Activated CD8-positive, alpha-beta T cell treated with anti-CD3 and anti-CD28 coated beads for 36 hours (primary cell): ENCODE measurements at regions not wholly inside any gene's neighbourhood (a gene's known extent, or its start where the extent isn't known, plus 50 kb on each side); places are given as distances from the start of the nearest gene placed in this dataset.

Experiments used
- ATAC-seq: fragments of 200-7000 bp; cut with Tn5 transposase; one replicate; pipeline ENCODE4 v1.10.0; 2021; ENCODE audit warnings: mild to moderate bottlenecking, moderate library complexity
- CTCF ChIA-PET: fragments of 350-600 bp; sonication (Branson Sonifier 250); formaldehyde crosslinking; loops from one replicate; lab custom pipeline; 2021; ENCODE audit warnings: antibody characterized with exemption; lab: Charles Lee
- POLR2A ChIA-PET: fragments of 350-600 bp; sonication (Branson Sonifier 250); formaldehyde crosslinking; loops from one replicate; lab custom pipeline; 2021; ENCODE audit warnings: antibody characterized with exemption; lab: Charles Lee
- DNase-seq: peaks from one replicate; pipeline ENCODE4 v3.0.0-alpha.2; 2020
- H3K27ac Mint-ChIP-seq: one replicate; pipeline ENCODE4 v1.8.0; 2021; ENCODE audit warnings: mild to moderate bottlenecking, mixed read lengths
- H3K27me3 Mint-ChIP-seq: one replicate; pipeline ENCODE4 v1.8.0; 2021; ENCODE audit warnings: mixed read lengths
- H3K36me3 Mint-ChIP-seq: one replicate; pipeline ENCODE4 v1.8.0; 2021; ENCODE audit warnings: low read depth, mixed read lengths
- H3K4me1 Mint-ChIP-seq: one replicate; pipeline ENCODE4 v1.8.0; 2021; ENCODE audit warnings: low read depth, mixed read lengths
- H3K4me3 Mint-ChIP-seq: one replicate; pipeline ENCODE4 v1.8.0; 2021; ENCODE audit warnings: mild to moderate bottlenecking, moderate library complexity, mixed read lengths
- H3K9me3 Mint-ChIP-seq: one replicate; pipeline ENCODE4 v1.8.0; 2021; ENCODE audit warnings: mixed read lengths
- intact Hi-C: fragments of 100-400 bp; cut with micrococcal nuclease; formaldehyde crosslinking; loops from one replicate; pipeline ENCODE4 v1.10.0; 2022
- TF ChIP-seq, protein P1 (sequence below): fragments of 200-600 bp; IDR thresholded peaks from one replicate; pipeline ENCODE4 v1.8.0; 2022; ENCODE audit warnings: antibody characterized with exemption, mild to moderate bottlenecking

DNA sequence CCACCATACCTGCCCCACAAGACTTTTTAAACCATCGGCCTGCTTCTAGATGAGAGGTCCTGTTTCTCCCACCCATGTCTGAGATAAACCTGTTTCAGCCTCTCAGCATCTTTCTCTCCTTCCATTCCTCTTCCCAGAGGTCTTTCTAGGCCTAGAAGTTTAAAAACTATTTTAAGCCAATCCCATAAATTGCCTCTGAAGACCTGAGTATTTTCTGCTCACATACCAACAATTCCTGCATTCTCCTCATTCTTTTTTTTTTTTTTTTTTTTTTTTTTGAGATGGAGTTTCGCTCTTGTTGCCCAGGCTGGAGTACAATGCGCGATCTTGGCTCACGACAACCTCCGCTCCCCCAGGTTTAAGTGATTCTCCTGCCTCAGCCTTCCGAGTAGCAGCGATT is 262.9 kb upstream of the AUTS2 start:
- no peaks in the 10 kb centered on the region for H3K9me3 Mint-ChIP-seq
- H3K4me1 Mint-ChIP-seq, result no peaks in the 10 kb centered on the region
- no peak overlapping the region for H3K27ac Mint-ChIP-seq
- H3K27me3 Mint-ChIP-seq, result peaks cover 1% of the 10 kb centered on the region
- ATAC-seq (no peak), DNase-seq (no peak)
- H3K4me3 Mint-ChIP-seq, result no peak overlapping the region
- intact Hi-C loops, result no loop called here
- POLR2A ChIA-PET, result no interaction called here
- H3K36me3 Mint-ChIP-seq, result no peaks in the 10 kb centered on the region
- TF ChIP-seq, protein P1, sequence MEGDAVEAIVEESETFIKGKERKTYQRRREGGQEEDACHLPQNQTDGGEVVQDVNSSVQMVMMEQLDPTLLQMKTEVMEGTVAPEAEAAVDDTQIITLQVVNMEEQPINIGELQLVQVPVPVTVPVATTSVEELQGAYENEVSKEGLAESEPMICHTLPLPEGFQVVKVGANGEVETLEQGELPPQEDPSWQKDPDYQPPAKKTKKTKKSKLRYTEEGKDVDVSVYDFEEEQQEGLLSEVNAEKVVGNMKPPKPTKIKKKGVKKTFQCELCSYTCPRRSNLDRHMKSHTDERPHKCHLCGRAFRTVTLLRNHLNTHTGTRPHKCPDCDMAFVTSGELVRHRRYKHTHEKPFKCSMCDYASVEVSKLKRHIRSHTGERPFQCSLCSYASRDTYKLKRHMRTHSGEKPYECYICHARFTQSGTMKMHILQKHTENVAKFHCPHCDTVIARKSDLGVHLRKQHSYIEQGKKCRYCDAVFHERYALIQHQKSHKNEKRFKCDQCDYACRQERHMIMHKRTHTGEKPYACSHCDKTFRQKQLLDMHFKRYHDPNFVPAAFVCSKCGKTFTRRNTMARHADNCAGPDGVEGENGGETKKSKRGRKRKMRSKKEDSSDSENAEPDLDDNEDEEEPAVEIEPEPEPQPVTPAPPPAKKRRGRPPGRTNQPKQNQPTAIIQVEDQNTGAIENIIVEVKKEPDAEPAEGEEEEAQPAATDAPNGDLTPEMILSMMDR, result no peak
- CTCF ChIA-PET, result no interaction called here

DNA sequence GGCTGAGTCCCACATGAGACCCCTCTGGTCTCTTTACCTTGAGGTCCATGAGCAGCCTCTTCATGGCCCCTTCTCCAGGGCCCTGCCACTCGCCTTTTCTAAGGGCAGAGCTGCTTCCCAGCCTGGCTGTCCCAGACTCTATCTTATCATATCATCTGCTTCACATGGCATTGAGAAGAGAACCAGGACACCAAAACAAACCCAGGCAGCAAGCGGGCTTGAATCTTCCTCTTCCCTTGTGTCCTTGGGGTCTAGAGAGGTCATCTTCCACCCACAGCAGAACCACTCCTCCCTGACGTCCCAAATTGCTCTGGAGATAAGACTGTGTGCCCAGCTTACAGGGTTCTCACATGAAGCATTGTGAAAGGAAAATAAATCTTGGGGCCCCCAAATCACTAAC is 261.3 kb upstream of the AUTS2 start:
- CTCF ChIA-PET, result no interaction called here
- POLR2A ChIA-PET, result no interaction called here
- no peak for ATAC-seq

DNA sequence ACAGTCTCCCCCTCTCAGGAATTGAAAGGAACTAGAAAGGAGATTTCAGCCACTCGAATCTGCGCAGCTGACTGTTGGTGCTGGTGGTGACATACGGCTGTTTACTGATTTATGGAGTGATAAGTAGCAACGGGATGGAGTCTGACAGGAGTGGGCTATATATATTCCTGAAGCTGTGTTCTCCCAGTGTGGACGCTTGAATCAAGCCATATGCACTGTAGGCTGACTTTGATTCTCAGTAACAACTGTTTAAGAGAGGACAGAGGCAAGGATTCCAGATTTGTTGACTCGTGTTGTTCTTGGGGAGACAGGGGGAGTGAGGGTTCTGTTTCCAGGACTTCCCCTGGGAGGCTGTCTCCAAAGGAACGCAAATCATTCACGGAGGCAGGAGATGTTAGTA is 260.1 kb upstream of the AUTS2 start:
- H3K27me3 Mint-ChIP-seq, result peaks cover 1% of the 10 kb centered on the region
- H3K4me1 Mint-ChIP-seq, result no peaks in the 10 kb centered on the region
- no peak for DNase-seq
- no peak overlapping the region for H3K27ac Mint-ChIP-seq
- TF ChIP-seq, protein P1, result no peak
- ATAC-seq, result no peak
- POLR2A ChIA-PET, result no interaction called here
- no peaks in the 10 kb centered on the region for H3K36me3 Mint-ChIP-seq
- H3K9me3 Mint-ChIP-seq, result peaks cover 3% of the 10 kb centered on the region
- no peak overlapping the region for H3K4me3 Mint-ChIP-seq
- CTCF ChIA-PET, result no interaction called here
- intact Hi-C loops, result no loop called here

More for the DNA sequence above, 261.3 kb upstream of the AUTS2 start:
- TF ChIP-seq, protein P1, result no peak
- no peak for DNase-seq
- H3K27me3 Mint-ChIP-seq, result peaks cover 1% of the 10 kb centered on the region
- no peaks in the 10 kb centered on the region for H3K4me1 Mint-ChIP-seq
- no peaks in the 10 kb centered on the region for H3K36me3 Mint-ChIP-seq
- intact Hi-C loops, result no loop called here
- H3K9me3 Mint-ChIP-seq, result peaks cover 3% of the 10 kb centered on the region
- no peak overlapping the region for H3K27ac Mint-ChIP-seq
- no peak overlapping the region for H3K4me3 Mint-ChIP-seq

DNA sequence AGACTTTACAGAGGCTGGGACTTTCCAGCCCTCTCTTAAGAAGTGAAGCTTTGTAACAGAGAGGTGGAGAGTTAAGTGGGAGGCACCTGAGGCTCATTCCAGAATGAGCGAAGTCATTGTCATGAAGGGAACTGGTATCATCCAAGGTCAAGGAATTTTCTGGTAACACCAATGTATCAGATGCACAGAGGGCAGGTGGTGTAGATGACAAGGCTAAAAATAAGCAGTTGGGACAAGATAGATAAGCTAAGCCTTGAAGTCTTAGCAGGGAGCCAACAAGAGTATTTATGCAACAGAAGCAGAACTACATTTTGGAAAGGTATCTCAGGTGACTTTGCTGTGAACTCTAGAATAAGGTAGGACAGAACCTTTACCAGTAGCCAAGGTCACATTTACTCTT is 257.0 kb upstream of the AUTS2 start:
- ATAC-seq (no peak), DNase-seq (no peak)
- ChIA-PET POLR2A (no interaction called here), CTCF (no interaction called here)
- peaks cover 1% of the 10 kb centered on the region for H3K27me3 Mint-ChIP-seq
- no peak overlapping the region for H3K27ac Mint-ChIP-seq
- no peaks in the 10 kb centered on the region for H3K36me3 Mint-ChIP-seq
- peaks cover 6% of the 10 kb centered on the region for H3K9me3 Mint-ChIP-seq
- H3K4me3 Mint-ChIP-seq, result no peak overlapping the region
- intact Hi-C loops, result no loop called here
- TF ChIP-seq, protein P1, result no peak
- H3K4me1 Mint-ChIP-seq, result no peaks in the 10 kb centered on the region

DNA sequence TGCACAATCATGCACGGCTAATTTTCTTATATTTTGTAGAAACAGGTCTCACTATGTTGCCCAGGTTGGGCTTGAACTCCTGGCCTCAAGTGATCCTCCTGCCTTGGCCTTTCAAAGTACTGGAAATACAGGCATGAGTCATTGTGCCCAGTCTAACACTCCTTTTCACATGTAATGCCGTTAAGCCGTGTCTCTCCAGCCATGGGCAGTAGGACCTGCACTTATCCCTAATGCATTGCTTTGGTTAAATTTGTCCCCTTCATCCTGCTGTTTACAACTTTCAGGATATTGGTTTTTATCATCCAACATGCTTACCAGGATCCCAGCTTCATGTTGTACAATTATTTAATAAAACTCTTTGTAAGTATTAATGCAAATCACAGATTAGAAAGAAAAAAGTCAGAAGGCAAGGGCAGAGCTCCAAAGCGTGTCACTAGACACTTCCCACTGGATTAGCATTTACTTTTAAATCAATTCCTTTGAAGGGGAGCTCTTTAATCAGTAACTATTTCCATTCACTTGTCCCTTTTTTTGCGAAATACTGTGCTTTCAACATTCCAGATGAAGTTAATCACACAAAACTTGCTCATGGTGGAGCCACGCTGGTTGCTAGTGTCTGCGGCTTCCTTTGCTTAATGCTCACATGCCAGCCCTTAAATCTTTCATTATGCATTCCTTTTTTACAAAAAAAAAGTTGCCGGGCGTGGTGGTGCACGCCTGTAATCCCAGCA is 256.0 kb upstream of the AUTS2 start:
- intact Hi-C loops, result no loop called here

More for the DNA sequence above, 256.0 kb upstream of the AUTS2 start:
- Mint-ChIP-seq H3K27ac (no peak overlapping the region), H3K36me3 (no peaks in the 10 kb centered on the region), H3K4me1 (no peaks in the 10 kb centered on the region), H3K4me3 (no peak overlapping the region), H3K27me3 (peaks cover 1% of the 10 kb centered on the region), H3K9me3 (peaks cover 6% of the 10 kb centered on the region)
- TF ChIP-seq, protein P1, result no peak
- DNase-seq (no peak), ATAC-seq (no peak)
- ChIA-PET CTCF (no interaction called here), POLR2A (interaction anchor here (0.7 kb wide), 1 partner anchor 77 kb away, joined by 3 read pairs; no protein-coding TSS in a partner anchor)
